RWPE2 (cell line): ENCODE measurements at regions not wholly inside any gene's neighbourhood (a gene's known extent, or its start where the extent isn't known, plus 50 kb on each side); places are given as distances from the start of the nearest gene placed in this dataset.
A peak's percentile ranks its signal among the peaks of the same experiment; 100 is the strongest.
"Not testable (repeated sequence)": the region's sequence is repeated elsewhere in the genome, so short reads cannot be mapped to it uniquely, and the experiment has no call there.

Source experiments
- ATAC-seq: fragments of 200-7000 bp; cut with Tn5 transposase; 3 replicates; pipeline ENCODE4 v1.9.1; 2021; ENCODE audit warnings: low read depth
- DNase-seq: peaks from one replicate; pipeline ENCODE4 v3.0.0-alpha.2; 2020; ENCODE audit warnings: low spot score
- H3K27ac ChIP-seq: fragments of 450-650 bp; 2 replicates; pipeline ENCODE4 v1.5.1; 2017; ENCODE audit warnings: mild to moderate bottlenecking; ENCODE audit not compliant: poor library complexity, severe bottlenecking
- H3K27me3 ChIP-seq: fragments of 250-450 bp; sonication (Bioruptor Pico); 2 replicates; pipeline ENCODE4 v1.5.1; 2021; ENCODE audit warnings: mild to moderate bottlenecking, moderate library complexity; ENCODE audit not compliant: insufficient read depth, poor library complexity, severe bottlenecking
- H3K36me3 ChIP-seq: fragments of 250-450 bp; sonication (Bioruptor Pico); 2 replicates; pipeline ENCODE4 v1.5.1; 2020; ENCODE audit warnings: low read depth, mild to moderate bottlenecking, moderate library complexity
- H3K4me1 ChIP-seq: fragments of 250-450 bp; sonication (Bioruptor Pico); 2 replicates; pipeline ENCODE4 v1.5.1; 2021; ENCODE audit warnings: mild to moderate bottlenecking, moderate library complexity; ENCODE audit not compliant: insufficient read depth, poor library complexity, severe bottlenecking
- H3K4me3 ChIP-seq: fragments of 250-450 bp; sonication (Bioruptor Pico); 2 replicates; pipeline ENCODE4 v1.5.1; 2021; ENCODE audit warnings: mild to moderate bottlenecking, moderate library complexity; ENCODE audit not compliant: severe bottlenecking
- H3K9me3 ChIP-seq: fragments of 250-450 bp; sonication (Bioruptor Pico); 2 replicates; pipeline ENCODE4 v1.5.1; 2021; ENCODE audit warnings: mild to moderate bottlenecking, moderate library complexity; ENCODE audit not compliant: severe bottlenecking
- CTCF ChIP-seq: fragments of 450-650 bp; IDR thresholded peaks from one replicate; pipeline ENCODE4 v1.5.1; 2017; ENCODE audit warnings: mild to moderate bottlenecking, moderate library complexity; ENCODE audit not compliant: poor library complexity, severe bottlenecking

DNA sequence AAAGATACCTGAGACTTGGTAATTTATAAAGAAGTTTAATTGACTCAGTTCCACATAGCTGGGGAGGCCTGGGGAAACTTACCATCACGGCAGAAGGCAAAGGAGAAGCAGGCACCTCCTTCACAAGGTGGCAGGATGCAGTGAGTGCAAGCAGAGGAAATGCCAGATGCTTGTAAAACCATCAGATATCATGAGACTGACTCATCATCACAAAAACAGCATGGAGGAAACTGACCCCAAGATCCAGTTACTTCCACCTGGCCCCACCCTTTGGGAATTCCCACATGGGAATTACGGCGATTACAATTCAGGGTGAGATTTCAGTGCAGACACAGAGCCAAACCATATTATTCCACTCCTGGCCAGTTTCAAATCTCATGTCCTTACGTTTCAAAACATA, 514.7 kb upstream of the SPANXN1 start:
- ATAC-seq: peak; percentile 80
- Histone ChIP-seq H3K27ac (peak overlapping the region; percentile 86), H3K9me3 (no peaks in the 10 kb centered on the region), H3K27me3 (no peaks in the 10 kb centered on the region), H3K36me3 (no peaks in the 10 kb centered on the region), H3K4me3 (no peak overlapping the region), H3K4me1 (peaks cover 8% of the 10 kb centered on the region)
- TF ChIP-seq CTCF: no peak
- DNase-seq: no peak

DNA sequence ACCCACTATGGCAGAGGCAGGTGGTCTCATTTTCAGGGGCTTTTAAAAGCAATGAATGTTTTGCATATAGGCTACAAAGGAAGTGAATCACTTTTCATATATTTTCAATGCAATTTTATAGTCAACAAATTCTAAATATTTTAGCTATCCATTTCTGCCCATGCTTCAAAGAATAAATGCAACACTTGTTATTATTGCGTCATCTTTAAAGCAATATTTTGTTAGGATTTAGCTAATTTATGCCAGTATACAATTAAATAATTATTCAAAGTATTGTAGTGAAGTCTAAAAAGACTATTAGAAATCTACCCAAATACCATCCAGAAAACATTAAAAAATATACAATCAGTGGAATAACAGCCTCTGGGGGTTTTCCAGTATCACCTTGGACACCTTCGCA, 509.1 kb upstream of the SPANXN1 start:
- no peak overlapping the region for H3K27ac ChIP-seq
- ATAC-seq: no peak
- no peak for TF ChIP-seq CTCF
- no peaks in the 10 kb centered on the region for H3K27me3 ChIP-seq
- DNase-seq: no peak
- no peaks in the 10 kb centered on the region for H3K36me3 ChIP-seq
- no peaks in the 10 kb centered on the region for H3K9me3 ChIP-seq
- H3K4me3 ChIP-seq: no peak overlapping the region
- H3K4me1 ChIP-seq: no peaks in the 10 kb centered on the region

GRCh38 chrX:144768540-144768939, 478.8 kb upstream of the SPANXN1 start:
- TF ChIP-seq CTCF: no peak
- ATAC-seq (no peak), DNase-seq (no peak)
- Histone ChIP-seq H3K4me1 (no peaks in the 10 kb centered on the region), H3K4me3 (no peak overlapping the region), H3K36me3 (no peaks in the 10 kb centered on the region), H3K9me3 (no peaks in the 10 kb centered on the region), H3K27me3 (no peaks in the 10 kb centered on the region), H3K27ac (no peak overlapping the region)

DNA sequence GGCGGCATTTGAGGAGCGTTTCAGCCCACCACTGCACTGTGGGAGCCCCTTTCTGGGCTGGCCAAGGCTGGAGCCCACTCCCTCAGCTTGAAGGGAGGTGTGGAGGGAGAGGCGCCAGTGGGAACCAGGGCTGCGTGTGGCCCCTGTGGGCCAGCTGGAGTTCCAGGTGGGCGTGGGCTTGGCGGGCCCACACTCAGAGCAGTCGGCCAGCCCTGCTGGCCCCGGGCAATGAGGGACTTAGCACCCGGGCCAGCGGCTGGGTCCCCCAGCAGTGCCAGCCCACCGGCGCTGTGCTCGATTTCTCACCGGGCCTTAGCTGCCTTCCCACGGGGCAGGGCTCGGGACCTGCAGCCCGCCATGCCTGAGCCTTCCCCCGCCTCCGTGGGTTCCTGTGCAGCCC, 463.8 kb upstream of the SPANXN1 start:
- H3K4me1 ChIP-seq, H3K9me3 ChIP-seq, H3K27ac ChIP-seq, ATAC-seq, H3K36me3 ChIP-seq, H3K27me3 ChIP-seq, H3K4me3 ChIP-seq, DNase-seq: not testable (repeated sequence)

DNA sequence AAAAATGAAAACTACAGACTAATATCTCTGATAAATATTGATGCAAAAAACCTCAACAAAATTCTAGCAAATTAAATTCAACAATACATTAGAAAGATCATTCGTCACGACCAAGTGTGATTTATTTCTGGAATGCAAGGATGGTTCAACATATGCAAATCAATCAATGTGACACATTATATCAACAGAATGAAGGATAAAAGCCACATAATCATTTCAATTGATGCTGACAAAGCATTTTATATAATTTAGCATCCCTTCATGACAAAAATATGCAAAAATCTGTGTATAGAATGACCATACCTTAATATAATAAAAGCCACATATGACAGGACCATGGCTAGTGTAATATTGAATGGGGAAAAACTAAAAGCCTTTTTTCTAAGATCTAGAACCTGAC, 457.2 kb upstream of the SPANXN1 start:
- H3K9me3 ChIP-seq: no peaks in the 10 kb centered on the region
- H3K27me3 ChIP-seq: no peaks in the 10 kb centered on the region
- no peak overlapping the region for H3K4me3 ChIP-seq
- H3K36me3 ChIP-seq: no peaks in the 10 kb centered on the region
- no peak for TF ChIP-seq CTCF
- no peak for DNase-seq
- no peak overlapping the region for H3K27ac ChIP-seq
- peaks cover 9% of the 10 kb centered on the region for H3K4me1 ChIP-seq
- no peak for ATAC-seq
